Activated naive CD4-positive, alpha-beta T cell treated with anti-CD3 and anti-CD28 coated beads, Interleukin-2, amount 50 U/mL, for 72 hours (primary cell): ENCODE measurements at regions not wholly inside any gene's neighbourhood (a gene's known extent, or its start where the extent isn't known, plus 50 kb on each side); places are given as distances from the start of the nearest gene placed in this dataset.

Source experiments
- ATAC-seq, 2 donors: fragments of 150-1000 bp; cut with Tn5 transposase; 2 replicates each; pipeline ENCODE4 v1.10.0; 2021; ENCODE audit warnings: mild to moderate bottlenecking in 2 of 2, moderate library complexity in 2 of 2
- DNase-seq, 2 donors: peaks; one replicate each; pipeline ENCODE4 v3.0.0; 2021 to 2022; ENCODE audit warnings: low spot score in 2 of 2
- H3K27ac Mint-ChIP-seq, 2 donors: one replicate each; pipeline ENCODE4 v1.8.0; 2022; ENCODE audit warnings: mild to moderate bottlenecking in 2 of 2, mixed read lengths in 2 of 2
- H3K36me3 Mint-ChIP-seq, 2 donors: one replicate each; pipeline ENCODE4 v1.8.0; 2022; ENCODE audit warnings: mixed read lengths in 2 of 2
- H3K9me3 Mint-ChIP-seq, 2 donors: one replicate each; pipeline ENCODE4 v1.8.0; 2022; ENCODE audit warnings: mixed read lengths in 2 of 2

GRCh38 chr12:60805364-60805763 lies 1209.5 kb downstream of the SLC16A7 start:
- Mint-ChIP-seq H3K27ac (no peak overlapping the region), H3K36me3 (no peaks in the 10 kb centered on the region), H3K9me3 (peaks cover 6 to 11% of the 10 kb centered on the region in 2 donors)
- ATAC-seq (no peak), DNase-seq (no peak)

- ATAC-seq (no peak), DNase-seq (no peak)
- Mint-ChIP-seq H3K9me3 (peaks cover 5 to 10% of the 10 kb centered on the region in 2 donors), H3K27ac (no peak overlapping the region), H3K36me3 (no peaks in the 10 kb centered on the region)
Observed at GRCh38 chr12:60819794-60820193, 1224.0 kb downstream of the SLC16A7 start.

GRCh38 chr12:60822580-60822979 lies 1226.8 kb downstream of the SLC16A7 start:
- Mint-ChIP-seq H3K27ac (no peak overlapping the region), H3K36me3 (no peaks in the 10 kb centered on the region), H3K9me3 (peaks cover 0 to 6% of the 10 kb centered on the region in 2 donors)
- ATAC-seq (no peak), DNase-seq (no peak)

GRCh38 chr12:60830381-60830780 lies 1234.6 kb downstream of the SLC16A7 start:
- Mint-ChIP-seq H3K9me3 (peaks cover 12 to 21% of the 10 kb centered on the region in 2 donors), H3K27ac (no peak overlapping the region), H3K36me3 (peaks cover 0 to 6% of the 10 kb centered on the region in 2 donors)
- no peak for ATAC-seq
- no peak for DNase-seq

GRCh38 chr12:60832290-60832689 lies 1236.5 kb downstream of the SLC16A7 start:
- Mint-ChIP-seq H3K9me3 (peaks cover 12 to 21% of the 10 kb centered on the region in 2 donors), H3K27ac (no peak overlapping the region), H3K36me3 (peaks cover 0 to 6% of the 10 kb centered on the region in 2 donors)
- no peak for DNase-seq
- ATAC-seq, result no peak

- Mint-ChIP-seq H3K9me3 (peaks cover 6 to 15% of the 10 kb centered on the region in 2 donors), H3K36me3 (no peaks in the 10 kb centered on the region), H3K27ac (no peak overlapping the region)
- ATAC-seq (no peak), DNase-seq (no peak)
Observed at GRCh38 chr12:60834372-60834771, 1238.5 kb downstream of the SLC16A7 start.

- DNase-seq, result no peak
- H3K36me3 Mint-ChIP-seq, result no peaks in the 10 kb centered on the region
- H3K27ac Mint-ChIP-seq, result no peak overlapping the region
- peaks cover 6 to 11% of the 10 kb centered on the region in 2 donors for H3K9me3 Mint-ChIP-seq
- ATAC-seq, result no peak
Observed at GRCh38 chr12:60834806-60835205, 1239.0 kb downstream of the SLC16A7 start.

- no peak for DNase-seq
- no peak for ATAC-seq
- Mint-ChIP-seq H3K9me3 (peaks cover 6 to 11% of the 10 kb centered on the region in 2 donors), H3K36me3 (no peaks in the 10 kb centered on the region), H3K27ac (no peak overlapping the region)
Observed at GRCh38 chr12:60836651-60837050, 1240.8 kb downstream of the SLC16A7 start.

GRCh38 chr12:60842181-60842580 lies 1246.4 kb downstream of the SLC16A7 start:
- Mint-ChIP-seq H3K36me3 (no peaks in the 10 kb centered on the region), H3K27ac (no peak overlapping the region), H3K9me3 (no peaks in the 10 kb centered on the region)
- DNase-seq, result no peak
- ATAC-seq, result no peak

GRCh38 chr12:60844101-60844500 lies 1248.3 kb downstream of the SLC16A7 start:
- no peak for DNase-seq
- Mint-ChIP-seq H3K27ac (no peak overlapping the region), H3K36me3 (no peaks in the 10 kb centered on the region), H3K9me3 (peaks cover 0 to 4% of the 10 kb centered on the region in 2 donors)
- ATAC-seq, result no peak

GRCh38 chr12:60844875-60845274 lies 1249.0 kb downstream of the SLC16A7 start:
- Mint-ChIP-seq H3K27ac (no peak overlapping the region), H3K9me3 (peaks cover 0 to 5% of the 10 kb centered on the region in 2 donors), H3K36me3 (no peaks in the 10 kb centered on the region)
- DNase-seq, result no peak
- ATAC-seq, result no peak

- H3K36me3 Mint-ChIP-seq, result no peaks in the 10 kb centered on the region
- ATAC-seq (no peak), DNase-seq (no peak)
- H3K9me3 Mint-ChIP-seq, result peaks cover 0 to 9% of the 10 kb centered on the region in 2 donors
- H3K27ac Mint-ChIP-seq, result no peak overlapping the region
Observed at GRCh38 chr12:60845696-60846095, 1249.9 kb downstream of the SLC16A7 start.

- ATAC-seq, result no peak
- Mint-ChIP-seq H3K9me3 (peaks cover 5 to 13% of the 10 kb centered on the region in 2 donors), H3K27ac (no peak overlapping the region), H3K36me3 (no peaks in the 10 kb centered on the region)
- no peak for DNase-seq
Observed at GRCh38 chr12:60847281-60847680, 1251.5 kb downstream of the SLC16A7 start.

- Mint-ChIP-seq H3K9me3 (peaks cover 13 to 21% of the 10 kb centered on the region in 2 donors), H3K36me3 (no peaks in the 10 kb centered on the region), H3K27ac (no peak overlapping the region)
- ATAC-seq (no peak), DNase-seq (no peak)
Observed at GRCh38 chr12:60849723-60850122, 1253.9 kb downstream of the SLC16A7 start.

GRCh38 chr12:60853407-60853806 lies 1257.6 kb downstream of the SLC16A7 start:
- Mint-ChIP-seq H3K27ac (no peak overlapping the region), H3K9me3 (peaks cover 16 to 22% of the 10 kb centered on the region in 2 donors), H3K36me3 (no peaks in the 10 kb centered on the region)
- DNase-seq (no peak), ATAC-seq (no peak)

GRCh38 chr12:60863421-60863820 lies 1267.6 kb downstream of the SLC16A7 start:
- no peak overlapping the region for H3K27ac Mint-ChIP-seq
- DNase-seq, result no peak
- peaks cover 0 to 10% of the 10 kb centered on the region in 2 donors for H3K9me3 Mint-ChIP-seq
- no peak for ATAC-seq
- H3K36me3 Mint-ChIP-seq, result no peaks in the 10 kb centered on the region

GRCh38 chr12:60872219-60872618 lies 1276.4 kb downstream of the SLC16A7 start:
- DNase-seq, result no peak
- Mint-ChIP-seq H3K36me3 (no peaks in the 10 kb centered on the region), H3K9me3 (peaks cover 0 to 3% of the 10 kb centered on the region in 2 donors), H3K27ac (no peak overlapping the region)
- no peak for ATAC-seq

GRCh38 chr12:60872850-60873713 lies 1277.3 kb downstream of the SLC16A7 start:
- ATAC-seq (no peak), DNase-seq (no peak)
- no peak overlapping the region for H3K27ac Mint-ChIP-seq
- no peaks in the 10 kb centered on the region for H3K36me3 Mint-ChIP-seq
- H3K9me3 Mint-ChIP-seq, result peaks cover 0 to 3% of the 10 kb centered on the region in 2 donors
